22Rv1 (cell line): ENCODE measurements at regions not wholly inside any gene's neighbourhood (a gene's known extent, or its start where the extent isn't known, plus 50 kb on each side); places are given as distances from the start of the nearest gene placed in this dataset.

ENCODE experiments used
- CTCF ChIP-seq: fragments of 450-650 bp; IDR thresholded peaks from 2 replicates; pipeline ENCODE4 v1.5.1; 2017; ENCODE audit warnings: mild to moderate bottlenecking
- ZFX ChIP-seq: fragments of 450-650 bp; IDR thresholded peaks from 2 replicates; pipeline ENCODE4 v1.6.1; 2017; ENCODE audit warnings: antibody characterized with exemption, borderline replicate concordance

- TF ChIP-seq CTCF (no peak), ZFX (no peak)
These were observed 624.1 kb upstream of the CDH4 start for GRCh38 chr20:60627751-60628565.
